ENCODE measurements at regions not wholly inside any gene's neighbourhood (a gene's known extent, or its start where the extent isn't known, plus 50 kb on each side); places are given as distances from the start of the nearest gene placed in this dataset.

DNA sequence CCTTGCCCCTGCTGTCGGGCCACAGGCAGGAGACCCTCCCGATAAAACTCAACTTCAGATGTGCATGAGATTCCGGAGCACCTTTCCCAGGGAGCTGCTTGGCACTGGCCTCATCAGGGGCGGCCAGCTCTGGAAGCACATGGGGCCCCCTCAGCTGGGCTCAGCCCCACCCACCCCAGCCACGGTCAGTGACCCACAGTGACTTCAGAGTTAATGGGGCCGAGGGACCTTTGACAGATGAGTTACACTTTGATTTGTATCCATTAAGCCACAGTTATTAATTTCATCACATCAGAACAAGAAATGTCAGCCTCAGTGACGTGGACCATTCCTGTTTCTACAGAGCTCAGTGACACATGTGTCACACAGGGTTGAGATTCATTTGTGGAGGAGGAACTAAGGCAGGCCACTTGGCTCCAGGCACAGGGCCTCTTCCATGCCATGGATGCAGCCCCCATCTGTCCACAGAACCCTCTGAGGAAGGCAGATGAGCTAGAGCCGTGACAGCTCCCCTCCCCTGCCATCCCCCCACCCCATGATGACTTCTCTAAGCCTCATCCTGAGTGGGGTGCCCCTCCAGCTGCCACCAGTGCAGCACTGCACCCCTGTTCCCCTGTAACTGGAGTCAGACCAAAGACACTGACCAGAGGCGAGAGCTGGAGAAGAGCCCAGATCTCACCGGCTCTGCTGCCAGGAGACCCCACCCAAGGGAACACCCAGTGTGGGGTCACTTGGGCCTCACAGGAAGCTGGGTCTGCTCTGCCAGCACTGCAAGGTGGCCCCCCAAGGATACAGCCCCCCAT is 69.4 kb upstream of the ADAMTS2 start:
- H3K4me2 ChIP-seq = no peak overlapping the region
- H2AFZ ChIP-seq = no peak overlapping the region
- ChIA-PET CTCF (no interaction called here), POLR2A (ENCODE audit: unreplicated experiment) (no interaction called here)
- no peaks in the 10 kb centered on the region for H3K36me3 ChIP-seq (ENCODE audit: low read depth)
- DNase-seq = no peak
- no peaks in the 10 kb centered on the region for H3K9me2 ChIP-seq (ENCODE audit: insufficient read depth)
- no peak overlapping the region for H3K27ac ChIP-seq
- no peaks in the 10 kb centered on the region for H3F3A ChIP-seq (ENCODE audit: insufficient read depth, low read depth)
- no peak overlapping the region for H3K4me3 ChIP-seq
- no peaks in the 10 kb centered on the region for H3K4me1 ChIP-seq (replicated peaks; ENCODE audit: insufficient read depth)
- peaks cover 85% of the 10 kb centered on the region for H3K27me3 ChIP-seq (ENCODE audit: insufficient read depth, low read depth)
- TF ChIP-seq CTCF (conservative IDR thresholded peaks at IDR 0.05) = no peak
- no peak for TF ChIP-seq EZH2 (IDR thresholded peaks at IDR 0.05; ENCODE audit: low read depth)
- intact Hi-C loops (cut with micrococcal nuclease; ENCODE audit: unreplicated experiment) = no loop called here
- no TSS peak for BruUV-seq (replicated peaks)
- no peaks in the 10 kb centered on the region for H3K9me3 ChIP-seq (ENCODE audit: insufficient read depth, low read depth)
- H3K79me2 ChIP-seq (ENCODE audit: low read depth) = no peaks in the 10 kb centered on the region
- no peaks in the 10 kb centered on the region for H4K20me1 ChIP-seq (ENCODE audit: insufficient read depth)

GRCh38 chr5:179413711-179414458 is 68.6 kb upstream of the ADAMTS2 start:
- TF ChIP-seq EZH2 (IDR thresholded peaks at IDR 0.05; ENCODE audit: low read depth) = no peak
- no peak overlapping the region for H3K27ac ChIP-seq
- CTCF ChIA-PET = no interaction called here
- H4K20me1 ChIP-seq (ENCODE audit: insufficient read depth) = no peaks in the 10 kb centered on the region
- no TSS peak for BruUV-seq (replicated peaks)
- no peaks in the 10 kb centered on the region for H3F3A ChIP-seq (ENCODE audit: insufficient read depth, low read depth)
- peaks cover 84% of the 10 kb centered on the region for H3K27me3 ChIP-seq (ENCODE audit: insufficient read depth, low read depth)
- no peak overlapping the region for H3K4me2 ChIP-seq
- H3K9me2 ChIP-seq (ENCODE audit: insufficient read depth) = no peaks in the 10 kb centered on the region
- intact Hi-C loops (cut with micrococcal nuclease; ENCODE audit: unreplicated experiment) = no loop called here
- H3K4me3 ChIP-seq = no peak overlapping the region
- H2AFZ ChIP-seq = no peak overlapping the region
- no peaks in the 10 kb centered on the region for H3K79me2 ChIP-seq (ENCODE audit: low read depth)
- POLR2A ChIA-PET (ENCODE audit: unreplicated experiment) = no interaction called here
- no peaks in the 10 kb centered on the region for H3K36me3 ChIP-seq (ENCODE audit: low read depth)
- no peak for DNase-seq
- H3K9me3 ChIP-seq (ENCODE audit: insufficient read depth, low read depth) = no peaks in the 10 kb centered on the region
- H3K4me1 ChIP-seq (replicated peaks; ENCODE audit: insufficient read depth) = no peaks in the 10 kb centered on the region

DNA sequence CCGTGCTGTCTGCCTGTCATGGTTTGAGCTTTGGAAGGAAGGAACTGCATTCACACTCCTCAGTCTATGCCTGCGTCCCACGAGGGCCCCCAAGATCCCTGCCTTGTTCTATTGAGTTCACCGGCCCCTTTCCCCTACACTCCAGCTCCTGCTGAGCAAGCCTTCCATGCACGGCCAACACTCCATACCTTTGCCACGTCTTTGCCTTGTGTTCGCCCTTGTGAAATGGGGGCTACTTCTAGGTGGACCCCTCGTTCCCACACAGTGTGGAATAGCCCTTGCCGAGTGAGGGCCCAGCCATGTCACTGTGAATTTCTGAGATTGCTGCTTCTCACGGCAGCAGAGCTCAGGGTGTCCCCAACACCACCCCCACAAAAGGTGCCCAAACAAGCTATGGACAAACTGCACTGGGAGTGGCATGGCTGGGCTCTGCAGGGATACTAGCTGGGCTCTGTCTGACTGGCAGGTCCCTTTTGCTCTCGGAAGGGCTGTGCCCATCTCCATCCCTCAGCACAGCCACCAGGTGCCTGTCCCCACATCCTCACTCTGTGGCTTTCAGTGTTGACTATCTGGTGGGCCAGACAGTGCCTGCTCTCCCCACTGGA is 67.9 kb upstream of the ADAMTS2 start:
- no peak overlapping the region for H3K4me3 ChIP-seq
- peaks cover 84% of the 10 kb centered on the region for H3K27me3 ChIP-seq (ENCODE audit: insufficient read depth, low read depth)
- no peak for DNase-seq
- no peaks in the 10 kb centered on the region for H3F3A ChIP-seq (ENCODE audit: insufficient read depth, low read depth)
- H3K36me3 ChIP-seq (ENCODE audit: low read depth) = no peaks in the 10 kb centered on the region
- H3K9me2 ChIP-seq (ENCODE audit: insufficient read depth) = no peaks in the 10 kb centered on the region
- no TSS peak for BruUV-seq (replicated peaks)
- TF ChIP-seq EZH2 (IDR thresholded peaks at IDR 0.05; ENCODE audit: low read depth) (no peak), CTCF (conservative IDR thresholded peaks at IDR 0.05) (no peak)
- H2AFZ ChIP-seq = no peak overlapping the region
- no peaks in the 10 kb centered on the region for H3K9me3 ChIP-seq (ENCODE audit: insufficient read depth, low read depth)
- H3K79me2 ChIP-seq (ENCODE audit: low read depth) = no peaks in the 10 kb centered on the region
- no peaks in the 10 kb centered on the region for H4K20me1 ChIP-seq (ENCODE audit: insufficient read depth)
- POLR2A ChIA-PET (ENCODE audit: unreplicated experiment) = no interaction called here
- no peaks in the 10 kb centered on the region for H3K4me1 ChIP-seq (replicated peaks; ENCODE audit: insufficient read depth)
- no peak overlapping the region for H3K4me2 ChIP-seq
- no peak overlapping the region for H3K27ac ChIP-seq
- intact Hi-C loops (cut with micrococcal nuclease; ENCODE audit: unreplicated experiment) = no loop called here
- CTCF ChIA-PET = no interaction called here
